ENCODE measurements at regions not wholly inside any gene's neighbourhood (a gene's known extent, or its start where the extent isn't known, plus 50 kb on each side); places are given as distances from the start of the nearest gene placed in this dataset.

DNA sequence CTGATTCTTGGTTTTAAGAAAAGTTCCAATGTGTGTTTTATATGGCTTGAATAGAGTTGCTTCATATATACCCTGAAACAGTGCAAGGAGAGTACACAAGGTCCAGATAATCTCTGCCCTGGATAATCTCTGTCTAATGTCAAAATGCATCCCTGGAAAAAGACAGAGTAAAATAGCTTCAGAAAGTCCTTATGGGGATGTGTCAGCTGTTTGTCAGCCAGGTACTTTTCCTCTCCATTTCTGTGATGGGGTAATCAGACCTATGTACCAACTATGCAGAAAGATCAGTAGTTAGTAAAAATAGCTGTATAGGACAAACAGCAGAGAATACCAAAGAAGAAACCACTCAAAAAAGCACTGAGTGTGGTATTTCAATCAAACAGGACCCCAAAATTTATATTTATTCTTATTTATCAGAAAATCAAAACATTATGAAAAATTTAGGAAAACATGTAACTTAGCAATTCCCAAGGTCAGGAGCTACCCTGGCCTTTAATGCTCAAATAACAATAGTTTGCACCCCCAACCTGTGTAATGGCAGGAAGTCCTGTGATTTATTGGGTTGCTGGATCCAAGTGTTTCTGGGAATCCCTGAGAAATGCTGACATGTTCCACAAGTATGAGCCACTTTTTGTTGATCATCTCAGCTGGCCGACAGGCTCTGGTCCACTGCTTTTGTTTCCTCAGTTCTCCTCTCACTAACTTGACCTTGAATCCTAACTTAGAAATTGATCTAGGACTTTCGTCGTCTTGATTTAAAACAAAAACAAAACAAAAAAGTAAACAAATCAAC, 69.6 kb downstream of the MDH1 start:
- ChIA-PET CTCF (interaction anchor here (0.6 kb wide), 1 partner anchor 40 kb away, joined by 4 read pairs; no protein-coding TSS in a partner anchor), POLR2A (no interaction called here)

DNA sequence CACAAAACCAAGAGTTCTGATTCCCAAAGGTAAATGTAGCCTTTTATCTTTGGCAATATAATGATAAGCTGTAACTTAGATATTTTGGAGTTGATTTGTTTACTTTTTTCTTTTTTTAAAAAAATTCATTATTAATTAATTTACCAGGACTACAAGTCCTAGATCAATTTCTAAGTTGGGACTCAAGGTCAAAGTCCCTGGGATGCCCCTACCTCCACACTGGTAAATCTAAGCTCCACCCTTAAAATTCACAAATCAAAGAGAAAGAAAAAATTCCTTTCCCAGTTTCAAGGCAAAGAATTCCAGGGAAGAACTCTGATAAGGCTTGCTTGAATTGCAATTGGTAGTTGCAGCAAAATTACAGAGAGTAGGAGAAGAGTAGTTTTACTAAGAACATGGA, 71.3 kb downstream of the MDH1 start:
- ChIA-PET POLR2A (no interaction called here), CTCF (no interaction called here)

DNA sequence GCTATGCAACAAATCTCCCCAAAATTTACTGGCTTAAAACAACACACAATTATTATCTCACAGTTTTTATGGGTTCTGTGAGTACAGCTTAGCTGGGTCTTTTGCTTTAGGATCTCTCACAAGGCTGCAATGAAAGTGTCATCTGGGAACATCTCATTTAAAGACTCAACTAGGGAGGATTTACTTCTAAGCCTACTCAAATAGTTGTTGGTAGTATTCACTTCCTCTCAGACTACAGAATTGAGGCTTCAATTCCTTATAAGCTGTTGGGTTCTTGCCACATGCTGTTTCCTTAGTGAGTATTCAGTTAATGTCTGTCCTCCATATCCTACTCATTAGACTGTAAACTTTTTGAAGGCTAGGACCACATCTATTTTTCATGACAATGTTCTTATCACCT, 72.3 kb downstream of the MDH1 start:
- POLR2A ChIA-PET: no interaction called here
- CTCF ChIA-PET: no interaction called here

DNA sequence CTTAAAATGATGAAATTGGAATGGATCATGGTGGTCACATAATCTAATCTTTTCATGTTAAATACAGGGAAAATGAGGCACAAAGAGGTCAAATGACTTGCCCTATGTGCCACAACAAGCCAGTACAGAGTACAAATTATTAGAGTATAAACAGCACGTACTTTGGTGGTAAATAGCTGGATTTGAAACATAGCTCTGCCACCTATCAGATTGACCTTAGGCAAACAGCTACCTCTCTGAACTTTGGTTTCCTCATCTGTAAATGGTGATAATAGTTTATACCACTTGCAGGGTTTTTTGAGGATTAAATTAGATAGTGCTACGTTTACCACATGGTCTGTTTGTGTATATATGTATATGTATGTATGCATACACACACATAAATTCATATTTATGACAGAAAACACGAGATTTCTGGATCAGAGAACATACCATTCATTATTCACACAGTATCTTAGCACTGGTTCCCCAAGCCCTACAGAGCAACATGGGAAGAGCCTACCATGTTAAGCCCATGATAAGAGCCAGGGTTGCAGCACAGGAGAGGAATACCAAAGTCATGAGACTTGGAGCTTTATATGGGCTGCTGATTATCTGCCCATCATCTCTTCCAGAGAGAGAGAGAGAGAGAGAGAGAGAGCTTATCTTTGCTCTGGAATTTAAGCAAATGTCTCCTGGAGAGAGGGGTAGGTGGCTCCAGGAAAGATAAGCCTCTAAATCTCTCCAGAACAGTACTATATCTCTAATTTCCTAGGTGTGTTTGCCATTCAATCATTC, 73.5 kb downstream of the MDH1 start:
- POLR2A ChIA-PET: no interaction called here
- CTCF ChIA-PET: no interaction called here

DNA sequence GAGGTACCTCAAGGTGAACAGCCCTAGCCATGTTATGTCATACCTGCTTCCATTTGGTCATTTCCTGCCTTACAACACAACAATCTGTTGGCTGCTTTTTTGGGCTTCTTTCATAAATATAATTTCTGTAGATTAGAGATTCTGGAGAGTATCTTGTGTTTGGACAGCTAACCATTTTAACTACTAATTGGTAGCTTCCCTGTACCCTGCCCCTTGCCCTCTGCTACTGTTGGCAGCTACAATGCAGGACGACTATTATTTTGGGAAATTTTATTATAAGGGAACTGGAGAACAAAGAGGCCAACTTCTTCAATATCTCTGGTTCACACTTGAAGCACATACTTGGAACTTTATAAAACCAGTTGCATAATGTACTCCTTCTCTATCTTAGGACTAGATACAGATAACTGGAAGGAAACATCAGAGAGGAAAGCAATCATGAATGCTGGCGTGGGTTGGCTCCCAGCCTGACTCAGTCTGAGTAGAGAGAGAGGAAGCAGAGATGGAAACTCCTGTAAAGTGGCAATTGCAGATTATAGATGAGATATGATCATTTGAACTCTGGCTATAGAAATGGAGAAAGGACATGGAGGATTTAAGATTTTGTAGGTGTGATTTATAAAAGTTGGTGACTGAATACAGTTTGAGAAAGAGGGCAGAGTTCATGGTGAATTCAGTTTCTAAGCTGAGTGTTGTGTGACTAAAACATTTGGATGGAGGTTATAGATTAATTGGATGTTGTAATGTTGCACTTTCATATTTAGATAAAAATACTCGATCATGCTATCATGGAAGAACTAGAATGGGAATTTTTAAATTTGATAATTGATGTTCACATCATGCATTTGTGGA, 74.5 kb downstream of the MDH1 start:
- ChIA-PET POLR2A (no interaction called here), CTCF (no interaction called here)

DNA sequence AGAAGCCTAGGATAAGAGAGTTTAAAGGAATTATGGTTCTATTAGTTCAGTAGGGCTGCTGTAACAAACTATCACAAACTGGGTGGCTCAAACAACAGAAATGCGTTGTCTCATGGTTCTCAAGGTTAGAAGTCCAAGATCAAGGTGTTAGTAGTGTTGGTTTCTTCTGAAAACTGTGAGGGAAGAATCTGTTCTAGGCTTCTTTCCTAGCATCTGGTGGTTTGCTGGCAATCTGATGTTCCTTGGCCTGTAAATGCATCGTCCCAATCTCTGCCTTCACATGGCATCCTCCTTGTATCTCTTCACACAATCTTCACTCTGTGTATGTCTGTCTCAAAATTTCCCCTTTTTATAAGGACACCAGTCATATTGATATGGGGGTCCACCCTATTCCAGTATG, 76.3 kb downstream of the MDH1 start:
- CTCF ChIA-PET: no interaction called here
- POLR2A ChIA-PET: no interaction called here

DNA sequence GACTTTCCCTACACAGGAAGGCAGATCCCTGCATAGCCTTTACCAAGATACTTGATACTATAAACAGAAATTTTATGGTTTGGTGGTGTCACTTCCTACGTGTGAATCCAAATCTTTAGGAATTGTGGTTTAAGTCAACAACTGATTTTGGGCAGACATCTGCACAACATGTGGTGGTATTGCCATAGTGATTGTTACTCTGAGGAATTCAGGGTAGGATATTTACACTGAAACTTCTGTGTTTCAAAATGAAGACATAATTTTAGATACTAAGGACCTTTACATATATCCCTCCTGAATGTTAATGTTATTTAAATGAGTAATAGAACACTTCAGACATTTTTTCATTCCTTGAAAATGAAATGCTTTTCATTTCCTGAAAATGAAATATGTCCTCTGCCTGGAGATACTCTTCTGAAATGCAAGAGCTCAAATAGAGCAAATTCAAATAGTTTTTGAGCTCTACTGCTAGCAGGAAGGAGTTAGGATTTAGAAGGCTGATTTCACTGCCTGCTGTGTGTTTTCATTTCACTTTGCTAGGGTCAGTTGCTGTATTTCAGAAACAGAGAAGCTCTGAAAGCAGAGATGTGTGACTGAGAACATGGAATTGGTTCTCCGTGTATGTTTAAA, 77.2 kb downstream of the MDH1 start:
- CTCF ChIA-PET: no interaction called here
- POLR2A ChIA-PET: no interaction called here

DNA sequence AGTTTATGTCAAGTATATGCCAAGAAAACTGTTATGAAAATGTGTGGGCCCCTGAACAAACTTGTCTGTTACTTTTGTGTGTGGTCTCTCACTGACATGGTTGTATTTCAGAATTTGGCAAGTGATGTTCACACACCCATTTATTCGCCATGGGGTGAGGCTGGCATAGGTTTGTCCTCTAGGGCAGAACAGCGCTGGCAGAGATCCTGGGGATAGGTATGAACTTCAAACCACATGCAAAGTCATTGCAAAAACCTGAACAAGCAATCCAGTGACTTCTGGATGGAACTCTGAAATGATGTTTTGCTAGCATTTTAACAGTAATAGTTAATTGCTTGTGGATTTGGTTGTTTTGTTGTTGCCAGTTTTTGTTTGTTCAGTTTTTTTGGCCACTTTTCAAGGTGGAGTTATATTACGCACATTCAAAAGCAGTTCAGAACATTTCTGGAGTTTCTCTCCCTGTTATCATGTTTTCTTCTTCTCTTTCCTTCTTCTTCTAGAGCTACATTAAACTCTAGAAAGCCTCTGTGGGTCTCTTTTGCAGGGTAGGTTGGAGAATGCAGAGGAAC, 78.5 kb downstream of the MDH1 start:
- ChIA-PET CTCF (no interaction called here), POLR2A (no interaction called here)

DNA sequence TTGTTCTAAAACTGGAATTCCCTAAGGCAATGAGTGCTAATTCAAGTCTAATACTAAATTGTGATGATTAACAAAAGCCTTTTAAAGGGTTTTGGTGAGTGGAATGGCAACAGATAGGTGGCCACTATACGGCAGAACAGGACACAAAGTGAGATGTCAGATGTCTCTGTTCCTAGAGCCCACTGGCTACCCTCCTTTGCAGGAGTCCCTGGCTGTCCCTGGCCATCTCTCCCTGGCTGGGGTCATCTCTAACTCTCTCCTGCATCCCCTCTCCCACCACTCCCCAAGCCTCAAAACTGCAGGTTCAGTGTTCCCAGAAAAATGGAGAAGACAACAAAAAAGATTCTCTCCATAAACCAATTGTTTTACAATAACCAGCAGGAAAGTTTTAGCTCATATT, 79.2 kb downstream of the MDH1 start:
- ChIA-PET POLR2A (no interaction called here), CTCF (no interaction called here)

DNA sequence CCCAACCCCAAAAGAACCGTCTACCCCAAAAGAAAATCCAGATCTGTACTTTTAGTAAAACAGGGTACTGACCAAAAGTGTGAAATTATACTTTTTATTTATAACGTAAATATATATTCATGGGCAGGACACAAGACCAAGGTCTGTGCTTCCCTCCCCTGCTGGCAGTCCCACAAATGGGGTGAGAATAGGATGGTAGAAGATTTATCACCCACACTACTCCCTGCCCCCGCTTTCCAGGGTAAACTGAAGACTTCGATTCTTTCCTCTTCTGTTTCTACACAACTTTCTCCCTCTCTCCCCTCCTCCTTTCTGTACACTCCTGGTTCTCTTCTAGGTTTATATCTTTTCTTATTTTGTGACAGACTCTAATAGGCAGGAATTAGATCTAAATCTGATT, 79.7 kb downstream of the MDH1 start:
- POLR2A ChIA-PET: no interaction called here

DNA sequence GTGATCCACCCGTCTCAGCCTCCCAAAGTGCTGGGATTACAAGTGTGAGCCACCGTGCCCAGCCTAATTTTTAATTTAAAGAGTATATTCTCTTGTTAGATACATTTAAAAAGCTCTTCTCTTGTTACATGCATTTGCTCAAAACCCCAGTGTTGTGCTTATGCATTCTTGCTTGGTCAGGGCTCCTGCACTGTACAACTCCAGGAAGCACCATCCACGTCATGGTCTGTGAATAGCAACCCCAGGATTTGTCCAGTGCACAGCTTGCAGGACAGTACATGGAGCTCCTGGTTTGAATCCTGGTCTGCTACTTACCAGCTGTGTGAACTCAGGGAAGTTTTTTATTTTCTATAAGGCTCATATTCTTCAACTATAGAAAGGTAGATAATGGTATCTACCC, 80.8 kb downstream of the MDH1 start:
- POLR2A ChIA-PET: no interaction called here
- CTCF ChIA-PET: no interaction called here

More for the DNA sequence above, 79.7 kb downstream of the MDH1 start:
- CTCF ChIA-PET: no interaction called here

DNA sequence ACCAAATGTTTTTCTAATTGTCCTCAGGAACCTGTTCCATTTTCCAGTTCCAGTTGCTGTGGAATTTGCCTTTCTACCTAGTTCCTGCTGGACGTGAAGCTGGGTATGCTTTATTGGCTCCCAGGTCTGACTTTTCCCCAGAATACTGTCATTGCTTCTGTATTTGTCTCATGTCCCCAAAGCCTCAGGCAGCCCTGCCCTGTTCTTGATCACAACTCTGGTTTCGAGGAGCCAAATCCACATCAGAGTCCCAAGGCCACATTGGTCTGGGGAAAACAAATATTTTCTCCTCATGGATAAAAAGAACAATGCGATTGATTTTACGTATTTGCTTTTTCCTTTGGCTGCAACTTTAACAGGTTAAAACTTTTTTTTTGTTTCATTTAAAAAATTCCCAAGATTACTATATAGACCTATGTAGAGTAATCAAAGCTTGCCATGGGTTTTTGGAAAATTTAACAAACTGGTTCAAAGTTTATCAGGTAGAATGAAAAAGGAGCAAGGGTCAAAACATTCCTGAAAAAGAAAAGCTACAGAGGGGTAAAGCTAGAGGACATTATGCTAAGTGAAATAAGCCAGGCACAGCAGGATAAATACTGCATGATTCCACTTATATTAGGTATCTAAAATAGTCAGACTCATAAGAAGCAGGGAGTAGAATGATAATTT, 85.2 kb downstream of the MDH1 start:
- POLR2A ChIA-PET: no interaction called here
- CTCF ChIA-PET: no interaction called here

DNA sequence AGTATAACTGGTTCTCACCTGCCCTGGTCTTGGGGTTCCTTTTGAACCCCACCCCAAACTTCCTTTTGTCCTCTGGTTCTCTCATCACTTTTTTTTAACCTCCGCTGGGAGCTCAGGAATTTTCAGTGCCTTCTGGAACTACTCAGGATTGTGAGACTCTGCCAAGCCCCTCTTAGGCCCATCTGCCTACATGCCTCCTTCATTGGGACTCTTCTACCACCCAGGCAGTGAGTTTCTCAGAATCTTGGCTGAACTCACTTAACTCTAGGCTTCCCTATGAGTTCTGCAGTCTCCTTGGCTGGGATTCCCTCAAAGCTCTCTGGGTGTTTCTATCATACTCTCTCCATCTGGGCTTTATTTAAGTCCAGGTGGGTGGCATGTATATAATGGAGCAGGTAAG, 86.3 kb downstream of the MDH1 start:
- ChIA-PET CTCF (no interaction called here), POLR2A (no interaction called here)

DNA sequence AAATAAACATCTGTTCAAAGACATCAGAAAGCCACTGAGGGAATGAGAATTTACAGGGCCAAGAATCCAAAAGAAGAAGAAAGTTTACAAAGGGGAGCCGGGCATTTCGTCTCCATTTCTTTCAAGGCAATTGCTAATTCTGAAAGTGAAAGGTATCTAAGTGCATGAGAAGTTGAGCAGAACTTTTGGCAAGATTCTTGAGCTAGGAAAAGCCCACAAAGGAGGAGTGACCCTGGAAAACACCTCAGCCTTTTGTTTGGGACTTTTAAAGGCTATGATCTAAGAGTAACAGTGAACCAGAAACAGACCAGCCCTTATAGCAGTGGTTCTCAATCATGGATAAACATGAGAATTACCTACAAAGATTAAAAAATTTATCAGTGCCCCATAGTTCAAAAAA, 87.4 kb downstream of the MDH1 start:
- ChIA-PET CTCF (no interaction called here), POLR2A (no interaction called here)

DNA sequence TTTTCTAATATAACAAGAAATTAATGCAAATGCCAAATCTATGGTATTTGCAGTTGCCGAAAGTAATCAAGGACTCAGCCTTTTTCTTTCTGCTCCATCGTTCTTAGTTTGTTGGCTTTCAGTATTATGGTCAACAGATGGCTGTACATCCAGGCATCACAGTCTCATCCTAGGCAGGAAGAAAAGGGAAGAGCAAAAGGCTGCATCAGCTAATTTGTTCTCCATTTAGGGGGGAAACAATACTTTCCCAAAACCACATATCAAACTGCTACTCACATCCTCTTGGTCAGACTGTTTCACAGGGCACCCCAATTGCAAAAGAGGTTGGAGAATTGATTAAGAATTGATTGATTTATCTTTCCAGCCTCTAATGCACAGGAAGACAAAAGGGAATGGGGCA, 89.3 kb downstream of the MDH1 start:
- CTCF ChIA-PET: no interaction called here
- POLR2A ChIA-PET: no interaction called here

DNA sequence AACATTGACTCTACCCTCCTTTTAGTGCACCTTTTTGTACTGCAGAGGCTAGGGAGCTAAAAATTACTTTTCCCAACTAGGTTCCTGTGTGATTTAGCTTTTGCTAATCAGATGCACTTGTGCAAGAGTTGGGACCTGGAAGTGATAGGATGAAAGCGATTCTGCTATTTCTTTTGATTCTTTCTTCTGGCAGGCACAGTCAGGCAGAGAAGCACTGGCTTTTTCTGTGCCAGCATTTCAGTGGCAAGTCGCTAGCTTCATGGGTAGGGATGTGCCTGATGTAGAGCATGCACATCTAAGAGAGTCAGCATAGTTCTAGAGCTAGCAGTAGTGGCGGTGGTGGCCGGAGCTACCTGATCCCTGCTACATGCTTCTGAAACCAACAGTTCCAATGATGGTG, 89.8 kb downstream of the MDH1 start:
- ChIA-PET CTCF (no interaction called here), POLR2A (no interaction called here)

DNA sequence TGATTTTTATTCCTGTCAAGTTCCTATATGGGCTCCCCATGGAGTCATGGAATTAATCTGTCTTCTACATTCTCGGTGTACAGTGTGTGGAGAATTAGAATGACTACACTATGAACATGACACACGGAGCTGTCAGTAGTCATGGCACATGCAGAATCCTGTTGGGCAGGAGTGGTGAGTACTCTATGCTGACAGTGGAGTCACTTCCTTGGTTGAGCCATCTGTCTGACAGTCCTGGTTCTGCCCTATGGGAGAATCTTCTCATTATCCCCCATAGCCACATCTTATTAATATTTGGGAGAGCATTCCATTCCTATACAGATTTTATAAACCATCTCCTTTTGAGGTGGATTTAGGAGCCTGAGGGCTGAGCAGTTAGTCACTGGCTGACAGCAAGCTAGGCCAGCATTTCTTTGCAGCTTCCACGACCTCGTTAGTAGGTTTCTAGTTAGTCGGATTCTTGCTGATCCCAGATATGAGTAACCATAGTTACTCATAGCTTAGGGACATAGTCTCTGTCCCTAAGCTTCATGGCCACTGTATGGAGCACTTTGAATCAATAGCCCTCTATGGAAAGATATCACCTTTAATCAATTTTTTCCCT, 90.6 kb downstream of the MDH1 start:
- ChIA-PET CTCF (no interaction called here), POLR2A (no interaction called here)

DNA sequence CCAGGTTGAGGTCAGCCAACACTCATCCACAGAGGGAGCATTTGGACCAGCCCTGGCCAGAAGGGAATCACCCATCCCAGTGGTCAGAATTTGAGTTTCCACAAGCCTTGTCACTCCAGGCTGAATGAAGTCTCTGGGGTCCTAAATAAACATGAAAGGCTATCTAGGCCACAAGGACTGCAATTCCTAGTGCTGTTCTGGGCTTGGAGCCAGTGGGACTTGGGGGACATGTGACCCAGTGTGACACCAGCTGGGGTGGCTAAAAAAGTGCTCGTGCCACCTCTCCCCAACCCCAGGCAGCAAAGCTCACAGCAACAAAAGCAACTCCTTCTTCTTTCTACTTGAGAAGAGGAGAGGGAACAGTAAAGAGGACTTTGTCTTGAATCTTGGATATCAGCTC, 91.7 kb downstream of the MDH1 start:
- POLR2A ChIA-PET: no interaction called here
- CTCF ChIA-PET: no interaction called here

DNA sequence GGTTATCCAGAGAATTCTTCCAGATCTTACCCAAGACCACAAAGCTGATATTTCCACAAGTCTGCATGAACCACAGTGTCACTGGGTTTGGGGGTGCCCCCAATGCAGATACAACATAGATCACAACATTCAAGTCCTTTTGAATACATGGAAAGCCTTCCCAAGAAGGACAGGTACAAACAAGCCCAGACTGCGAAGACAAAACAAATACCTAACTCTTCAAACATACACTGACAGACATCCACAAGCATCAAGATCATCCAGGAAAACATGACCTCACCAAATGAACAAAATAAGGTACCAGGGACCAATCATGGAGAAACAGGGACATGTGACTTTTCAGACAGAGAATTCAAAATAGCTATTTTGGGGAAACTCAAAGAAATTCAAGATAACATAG, 93.1 kb downstream of the MDH1 start:
- CTCF ChIA-PET: no interaction called here
- POLR2A ChIA-PET: no interaction called here

Data from activated CD8-positive, alpha-beta memory T cell treated with anti-CD3 and anti-CD28 coated beads for 36 hours (primary cell).